GM06990 (cell line): ENCODE measurements at regions not wholly inside any gene's neighbourhood (a gene's known extent, or its start where the extent isn't known, plus 50 kb on each side); places are given as distances from the start of the nearest gene placed in this dataset.
"Not testable (repeated sequence)": the region's sequence is repeated elsewhere in the genome, so short reads cannot be mapped to it uniquely, and the experiment has no call there.

Experiments
- DNase-seq: peaks from one replicate; pipeline ENCODE4 v3.0.0-alpha.2; 2011; ENCODE audit not compliant: insufficient read length; ENCODE audit errors: extremely low read depth
- H3K27me3 ChIP-seq: replicated peaks from 2 replicates; pipeline ENCODE4 v1.6.0; 2011; ENCODE audit warnings: low read length; ENCODE audit not compliant: control insufficient read depth, insufficient read depth
- H3K36me3 ChIP-seq: 2 replicates; pipeline ENCODE4 v1.5.1; 2011; ENCODE audit warnings: low read length; ENCODE audit not compliant: control insufficient read depth, insufficient read depth
- H3K4me3 ChIP-seq: replicated peaks from 2 replicates; pipeline ENCODE4 v1.5.1; 2011; ENCODE audit warnings: low read depth, mild to moderate bottlenecking, control low read depth, low read length
- CTCF ChIP-seq: IDR thresholded peaks from 2 replicates; pipeline ENCODE4 v1.5.1; 2011; ENCODE audit warnings: low read length, control low read depth, mild to moderate bottlenecking, inconsistent platforms; ENCODE audit not compliant: insufficient read depth, poor library complexity, severe bottlenecking

DNA sequence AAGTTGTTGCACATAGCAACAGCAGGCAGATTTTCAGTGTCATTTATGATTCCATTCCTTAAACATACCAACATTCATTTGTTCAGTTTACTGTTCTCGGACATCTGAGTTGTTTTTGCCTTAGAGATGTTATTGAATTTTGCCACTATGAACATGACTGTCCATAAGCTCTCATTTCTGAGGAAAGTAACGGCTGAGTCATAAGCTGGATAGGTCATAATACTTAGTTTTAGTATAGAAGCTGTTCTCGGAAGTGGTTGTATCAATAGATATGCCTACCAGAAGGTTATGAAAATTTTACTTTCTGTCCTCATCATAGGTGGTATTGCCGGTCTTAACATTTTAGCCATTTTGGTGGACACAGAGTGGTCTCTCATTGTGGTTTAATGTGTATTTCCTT lies 157.1 kb upstream of the CLNK start:
- H3K4me3 ChIP-seq: no peak overlapping the region
- no peak for TF ChIP-seq CTCF

DNA sequence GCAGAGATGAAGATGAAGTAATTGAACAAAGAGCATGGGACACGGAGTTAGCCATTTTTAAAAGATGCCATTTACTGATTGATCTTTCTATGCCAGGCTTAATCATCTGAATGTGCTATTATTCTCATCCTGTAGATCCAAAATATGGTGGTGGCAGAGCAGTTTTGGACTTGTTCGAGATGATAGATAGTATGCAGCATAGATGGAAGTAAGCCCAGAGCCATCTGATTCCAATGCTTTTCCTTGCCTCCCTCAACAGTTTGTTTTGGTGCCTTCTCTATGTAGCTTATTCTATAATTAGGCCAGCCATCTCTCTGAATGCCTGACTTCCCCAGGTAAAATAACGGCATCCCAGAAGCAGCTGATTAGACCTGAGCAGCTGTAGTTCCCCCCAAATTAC lies 152.6 kb upstream of the CLNK start:
- H3K36me3 ChIP-seq: no peaks in the 10 kb centered on the region
- no peak for DNase-seq
- TF ChIP-seq CTCF: no peak
- no peaks in the 10 kb centered on the region for H3K27me3 ChIP-seq
- H3K4me3 ChIP-seq: no peak overlapping the region

More for the DNA sequence above, 157.1 kb upstream of the CLNK start:
- Histone ChIP-seq H3K36me3 (no peaks in the 10 kb centered on the region), H3K27me3 (no peaks in the 10 kb centered on the region)
- no peak for DNase-seq

DNA sequence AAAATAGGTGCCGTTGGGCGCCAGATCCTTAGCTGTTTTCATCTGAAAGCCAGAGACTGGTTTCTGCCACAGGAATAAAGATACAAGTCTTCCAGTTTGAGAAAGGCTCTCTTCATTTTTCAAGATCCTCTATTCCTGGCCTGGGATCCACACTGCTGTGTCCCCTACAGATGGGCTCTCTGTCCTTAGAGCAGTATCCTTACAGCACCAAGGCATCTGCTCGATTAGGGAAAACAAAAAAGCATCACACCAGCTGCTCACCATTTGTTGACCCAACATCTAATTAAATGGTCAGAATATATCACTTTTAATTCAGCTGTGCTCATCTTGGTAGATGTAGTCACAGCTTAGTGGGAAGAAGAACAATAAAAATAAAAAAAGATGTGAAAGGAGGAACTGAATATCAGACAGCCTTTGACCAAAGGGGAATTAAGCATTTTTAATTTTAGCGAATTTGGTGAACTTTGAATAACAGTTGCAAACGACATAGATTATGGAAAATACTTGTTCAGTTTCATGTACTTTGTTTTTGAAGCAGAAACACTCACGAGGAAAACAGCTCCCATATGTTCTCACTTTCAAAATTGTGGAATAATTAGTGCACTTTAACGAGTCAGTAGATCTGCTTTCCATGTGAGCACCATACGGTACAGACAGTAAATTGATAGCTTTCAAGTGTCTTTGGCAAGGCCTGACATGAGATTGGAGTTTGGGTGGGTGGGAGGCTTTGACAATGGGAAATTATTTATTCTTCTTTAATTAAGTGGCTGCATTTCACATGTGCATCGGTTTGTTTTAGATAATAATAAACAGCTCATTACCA lies 148.4 kb upstream of the CLNK start:
- Histone ChIP-seq H3K36me3 (no peaks in the 10 kb centered on the region), H3K4me3 (no peak overlapping the region), H3K27me3 (no peaks in the 10 kb centered on the region)
- TF ChIP-seq CTCF: no peak
- no peak for DNase-seq

- DNase-seq: no peak
- no peak for TF ChIP-seq CTCF
- H3K4me3 ChIP-seq: no peak overlapping the region
- H3K27me3 ChIP-seq: no peaks in the 10 kb centered on the region
- no peaks in the 10 kb centered on the region for H3K36me3 ChIP-seq
Measured at GRCh38 chr4:10831727-10832408, 147.3 kb upstream of the CLNK start.

DNA sequence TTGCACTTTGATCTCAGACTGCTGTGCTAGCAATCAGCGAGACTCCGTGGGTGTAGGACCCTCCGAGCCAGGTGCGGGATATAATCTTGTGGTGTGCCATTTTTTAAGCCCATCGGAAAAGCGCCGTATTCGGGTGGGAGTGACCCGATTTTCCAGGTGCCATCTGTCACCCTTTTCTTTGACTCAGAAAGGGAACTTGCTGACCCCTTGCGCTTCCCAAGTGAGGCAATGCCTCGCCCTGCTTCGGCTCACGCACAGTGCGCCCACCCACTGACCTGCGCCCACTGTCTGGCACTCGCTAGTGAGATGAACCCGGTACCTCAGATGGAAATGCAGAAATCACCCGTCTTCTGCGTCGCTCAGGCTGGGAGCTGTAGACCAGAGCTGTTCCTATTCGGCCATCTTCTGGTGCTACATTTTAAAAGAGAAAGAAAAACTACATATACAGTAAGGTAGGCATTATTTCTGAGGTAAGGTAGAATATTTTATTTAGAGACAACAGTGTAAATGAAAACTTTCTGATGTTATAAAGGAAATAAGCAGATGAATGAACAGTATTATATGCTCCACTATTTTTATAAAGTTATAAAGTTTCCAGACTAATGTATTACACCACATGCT lies 144.5 kb upstream of the CLNK start:
- not testable (repeated sequence) for DNase-seq, H3K4me3 ChIP-seq

DNA sequence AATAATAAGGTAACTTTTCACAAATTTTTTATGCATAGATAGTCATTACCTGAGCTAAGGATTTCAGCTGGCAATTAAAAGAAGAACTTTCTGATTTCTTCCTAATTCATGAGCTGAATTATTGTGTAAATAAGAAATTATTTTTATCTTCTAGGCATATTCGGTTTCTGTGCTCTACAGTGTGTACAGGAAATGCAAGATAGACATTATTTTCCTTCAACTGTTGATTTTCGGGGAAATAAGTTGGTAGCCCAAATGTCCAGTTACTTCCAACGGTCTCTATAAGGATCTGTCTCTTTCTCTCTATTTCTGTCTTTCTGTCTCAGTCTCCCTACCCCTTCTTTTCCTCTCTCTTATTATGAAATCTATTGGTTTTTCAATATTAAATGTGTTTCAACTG lies 137.3 kb upstream of the CLNK start:
- H3K27me3 ChIP-seq: no peaks in the 10 kb centered on the region
- H3K36me3 ChIP-seq: no peaks in the 10 kb centered on the region
- no peak for TF ChIP-seq CTCF
- no peak overlapping the region for H3K4me3 ChIP-seq
- no peak for DNase-seq

More for the DNA sequence above, 144.5 kb upstream of the CLNK start:
- not testable (repeated sequence) for H3K27me3 ChIP-seq, H3K36me3 ChIP-seq
